GM21786 (cell line): ENCODE measurements at regions not wholly inside any gene's neighbourhood (a gene's known extent, or its start where the extent isn't known, plus 50 kb on each side); places are given as distances from the start of the nearest gene placed in this dataset.
A peak's percentile ranks its signal among the peaks of the same experiment; 100 is the strongest.

ENCODE experiments used
- ATAC-seq: cut with Tn5 transposase; IDR thresholded peaks from one replicate; pipeline ENCODE4 v1.9.1; 2021; ENCODE audit not compliant: unreplicated experiment

- ATAC-seq: peak; percentile 85
These were observed 103.0 kb upstream of the ARHGEF26 start for GRCh38 chr3:154018100-154018696.

- ATAC-seq: no peak
These were observed 98.6 kb upstream of the ARHGEF26 start for GRCh38 chr3:154022606-154023005.

GRCh38 chr3:154023148-154023547 is 98.0 kb upstream of the ARHGEF26 start:
- ATAC-seq: no peak

GRCh38 chr3:154025007-154025406 is 96.2 kb upstream of the ARHGEF26 start:
- ATAC-seq: no peak

- ATAC-seq: no peak
These were observed 91.3 kb upstream of the ARHGEF26 start for GRCh38 chr3:154029926-154030325.

GRCh38 chr3:154034797-154035330 is 86.3 kb upstream of the ARHGEF26 start:
- ATAC-seq: no peak

- peak; percentile 80 for ATAC-seq
These were observed 80.9 kb upstream of the ARHGEF26 start for GRCh38 chr3:154040283-154040682.

GRCh38 chr3:154044671-154045070 is 76.5 kb upstream of the ARHGEF26 start:
- no peak for ATAC-seq

GRCh38 chr3:154050216-154050615 is 71.0 kb upstream of the ARHGEF26 start:
- no peak for ATAC-seq

GRCh38 chr3:154050766-154051165 is 70.4 kb upstream of the ARHGEF26 start:
- ATAC-seq: no peak

- ATAC-seq: no peak
These were observed 61.4 kb upstream of the ARHGEF26 start for GRCh38 chr3:154059833-154060232.

- no peak for ATAC-seq
These were observed 60.8 kb upstream of the ARHGEF26 start for GRCh38 chr3:154060238-154061000.

- ATAC-seq: no peak
These were observed 60.2 kb upstream of the ARHGEF26 start for GRCh38 chr3:154061001-154061370.

- no peak for ATAC-seq
These were observed 58.7 kb upstream of the ARHGEF26 start for GRCh38 chr3:154062513-154062912.

- ATAC-seq: no peak
These were observed 50.0 kb upstream of the ARHGEF26 start for GRCh38 chr3:154071146-154071545.
